SK-N-SH treated with all-trans-retinoic acid at 6 μM for 48 hours (cell line): ENCODE measurements at regions not wholly inside any gene's neighbourhood (a gene's known extent, or its start where the extent isn't known, plus 50 kb on each side); places are given as distances from the start of the nearest gene placed in this dataset.

Experiments
- ATAC-seq: fragments of 200-7000 bp; cut with Tn5 transposase; 3 replicates; pipeline ENCODE4 v1.9.1; 2020; ENCODE audit warnings: mild to moderate bottlenecking, moderate library complexity
- ARNTL ChIP-seq: fragments of 450-650 bp; formaldehyde crosslinking; IDR thresholded peaks from 2 replicates; pipeline ENCODE4 v1.5.0; 2020; ENCODE audit warnings: low read depth, mild to moderate bottlenecking, moderate library complexity, borderline replicate concordance
- BACH2 ChIP-seq: fragments of 250-450 bp; sonication (Bioruptor Pico); IDR thresholded peaks from 2 replicates; pipeline ENCODE4 v1.9.0; 2021; ENCODE audit warnings: mild to moderate bottlenecking, borderline replicate concordance
- CSDC2 ChIP-seq: fragments of 250-450 bp; sonication (Bioruptor Pico); IDR thresholded peaks from 2 replicates; pipeline ENCODE4 v1.5.0; 2020; ENCODE audit warnings: mild to moderate bottlenecking, moderate library complexity
- GLIS3 ChIP-seq: fragments of 250-450 bp; sonication (Bioruptor Pico); IDR thresholded peaks from 2 replicates; pipeline ENCODE4 v1.5.0; 2020; ENCODE audit warnings: mild to moderate bottlenecking, moderate library complexity
- ISL1 ChIP-seq: fragments of 250-450 bp; sonication (Bioruptor Pico); IDR thresholded peaks from 2 replicates; pipeline ENCODE4 v2.1.2; 2022; ENCODE audit warnings: mild to moderate bottlenecking, moderate library complexity
- OSR1 ChIP-seq: fragments of 250-450 bp; sonication (Bioruptor Pico); IDR thresholded peaks from 2 replicates; pipeline ENCODE4 v1.8.0; 2022; ENCODE audit warnings: moderate library complexity, mild to moderate bottlenecking, inconsistent platforms
- PPARA ChIP-seq: fragments of 250-450 bp; sonication (Bioruptor Pico); IDR thresholded peaks from 2 replicates; pipeline ENCODE4 v1.5.0; 2020; ENCODE audit warnings: mild to moderate bottlenecking, borderline replicate concordance
- RARB ChIP-seq: fragments of 250-450 bp; sonication (Bioruptor Pico); IDR thresholded peaks from 2 replicates; pipeline ENCODE4 v1.8.0; 2021; ENCODE audit warnings: mild to moderate bottlenecking, moderate library complexity
- SNAI2 ChIP-seq: fragments of 250-450 bp; sonication (Bioruptor Pico); IDR thresholded peaks from 2 replicates; pipeline ENCODE4 v1.5.0; 2020; ENCODE audit warnings: mild to moderate bottlenecking, moderate library complexity
- TCF4 ChIP-seq: fragments of 250-450 bp; sonication (Bioruptor Pico); IDR thresholded peaks from 2 replicates; pipeline ENCODE4 v1.8.0; 2021; ENCODE audit warnings: mild to moderate bottlenecking, moderate library complexity, borderline replicate concordance
- TOX ChIP-seq: fragments of 250-450 bp; sonication (Bioruptor Pico); IDR thresholded peaks from 2 replicates; pipeline ENCODE4 v1.8.0; 2021; ENCODE audit warnings: mild to moderate bottlenecking, moderate library complexity, borderline replicate concordance
- ZC3H10 ChIP-seq: fragments of 250-450 bp; sonication (Bioruptor Pico); IDR thresholded peaks from 2 replicates; pipeline ENCODE4 v1.5.1; 2021; ENCODE audit warnings: mild to moderate bottlenecking, moderate library complexity
- ZFP3 ChIP-seq: fragments of 250-450 bp; sonication (Bioruptor Pico); IDR thresholded peaks from 2 replicates; pipeline ENCODE4 v1.5.0; 2020; ENCODE audit warnings: mild to moderate bottlenecking, moderate library complexity
- ZFP30 ChIP-seq: fragments of 450-650 bp; formaldehyde crosslinking; IDR thresholded peaks from 2 replicates; pipeline ENCODE4 v1.5.0; 2022; ENCODE audit warnings: mild to moderate bottlenecking, moderate library complexity
- ZNF565 ChIP-seq: fragments of 450-650 bp; formaldehyde crosslinking; conservative IDR thresholded peaks from 2 replicates; pipeline ENCODE4 v1.5.0; 2020; ENCODE audit warnings: low read depth, mild to moderate bottlenecking, moderate library complexity
- ZNF70 ChIP-seq: fragments of 450-650 bp; formaldehyde crosslinking; IDR thresholded peaks from 2 replicates; pipeline ENCODE4 v1.5.0; 2020; ENCODE audit warnings: mild to moderate bottlenecking, moderate library complexity
- ZNF8 ChIP-seq: fragments of 450-650 bp; formaldehyde crosslinking; IDR thresholded peaks from 2 replicates; pipeline ENCODE4 v1.5.0; 2020; ENCODE audit warnings: mild to moderate bottlenecking, moderate library complexity
- TF ChIP-seq, protein P1 (sequence below): fragments of 250-450 bp; sonication (Bioruptor Pico); IDR thresholded peaks from 2 replicates; pipeline ENCODE4 v1.5.0; 2020; ENCODE audit warnings: mild to moderate bottlenecking, moderate library complexity
- TF ChIP-seq, protein P2 (sequence below): fragments of 250-450 bp; sonication (Bioruptor Pico); IDR thresholded peaks from 2 replicates; pipeline ENCODE4 v1.5.1; 2021; ENCODE audit warnings: mild to moderate bottlenecking, moderate library complexity
- TF ChIP-seq, protein P3 (sequence below): fragments of 250-450 bp; sonication (Bioruptor Pico); IDR thresholded peaks from 2 replicates; pipeline ENCODE4 v1.8.0; 2021; ENCODE audit warnings: low read depth, mild to moderate bottlenecking, moderate library complexity, borderline replicate concordance
- TF ChIP-seq, protein P4 (sequence below): fragments of 250-450 bp; sonication (Bioruptor Pico); IDR thresholded peaks from 2 replicates; pipeline ENCODE4 v1.8.0; 2020; ENCODE audit warnings: mild to moderate bottlenecking, moderate library complexity, borderline replicate concordance
- TF ChIP-seq, protein P5 (sequence below): fragments of 250-450 bp; sonication (Bioruptor Pico); IDR thresholded peaks from 2 replicates; pipeline ENCODE4 v1.5.1; 2020; ENCODE audit warnings: low read depth, mild to moderate bottlenecking, moderate library complexity

DNA sequence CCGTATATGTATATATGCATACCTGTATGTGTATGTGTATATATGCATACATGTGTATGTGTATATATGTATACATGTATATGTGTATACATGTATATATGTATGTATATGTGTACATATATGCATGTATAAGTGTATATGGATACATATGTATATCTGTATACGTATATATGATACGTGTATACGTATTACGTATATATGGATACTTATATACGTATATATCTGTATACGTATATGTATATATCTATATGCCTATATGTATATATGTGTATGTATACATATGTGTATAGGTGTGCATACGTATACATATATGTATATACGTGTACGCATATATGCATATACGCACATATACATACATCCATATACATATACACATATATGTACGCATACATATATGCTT is 681.6 kb upstream of the ANO3 start:
- ATAC-seq = no peak
- TF ChIP-seq RARB (no peak), BACH2 (CRISPR knock-in tag) (no peak), GLIS3 (CRISPR knock-in tag) (no peak), TOX (CRISPR knock-in tag) (no peak), ISL1 (CRISPR knock-in tag) (no peak), ZNF565 (CRISPR knock-in tag) (no peak), ZFP3 (CRISPR knock-in tag) (no peak), OSR1 (CRISPR knock-in tag) (no peak), ZNF70 (CRISPR knock-in tag) (no peak), ARNTL (no peak)
- TF ChIP-seq, protein P1, sequence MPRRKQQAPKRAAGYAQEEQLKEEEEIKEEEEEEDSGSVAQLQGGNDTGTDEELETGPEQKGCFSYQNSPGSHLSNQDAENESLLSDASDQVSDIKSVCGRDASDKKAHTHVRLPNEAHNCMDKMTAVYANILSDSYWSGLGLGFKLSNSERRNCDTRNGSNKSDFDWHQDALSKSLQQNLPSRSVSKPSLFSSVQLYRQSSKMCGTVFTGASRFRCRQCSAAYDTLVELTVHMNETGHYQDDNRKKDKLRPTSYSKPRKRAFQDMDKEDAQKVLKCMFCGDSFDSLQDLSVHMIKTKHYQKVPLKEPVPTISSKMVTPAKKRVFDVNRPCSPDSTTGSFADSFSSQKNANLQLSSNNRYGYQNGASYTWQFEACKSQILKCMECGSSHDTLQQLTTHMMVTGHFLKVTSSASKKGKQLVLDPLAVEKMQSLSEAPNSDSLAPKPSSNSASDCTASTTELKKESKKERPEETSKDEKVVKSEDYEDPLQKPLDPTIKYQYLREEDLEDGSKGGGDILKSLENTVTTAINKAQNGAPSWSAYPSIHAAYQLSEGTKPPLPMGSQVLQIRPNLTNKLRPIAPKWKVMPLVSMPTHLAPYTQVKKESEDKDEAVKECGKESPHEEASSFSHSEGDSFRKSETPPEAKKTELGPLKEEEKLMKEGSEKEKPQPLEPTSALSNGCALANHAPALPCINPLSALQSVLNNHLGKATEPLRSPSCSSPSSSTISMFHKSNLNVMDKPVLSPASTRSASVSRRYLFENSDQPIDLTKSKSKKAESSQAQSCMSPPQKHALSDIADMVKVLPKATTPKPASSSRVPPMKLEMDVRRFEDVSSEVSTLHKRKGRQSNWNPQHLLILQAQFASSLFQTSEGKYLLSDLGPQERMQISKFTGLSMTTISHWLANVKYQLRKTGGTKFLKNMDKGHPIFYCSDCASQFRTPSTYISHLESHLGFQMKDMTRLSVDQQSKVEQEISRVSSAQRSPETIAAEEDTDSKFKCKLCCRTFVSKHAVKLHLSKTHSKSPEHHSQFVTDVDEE (CRISPR knock-in tag) = no peak
- TF ChIP-seq, all 23 proteins: peak for 0

DNA sequence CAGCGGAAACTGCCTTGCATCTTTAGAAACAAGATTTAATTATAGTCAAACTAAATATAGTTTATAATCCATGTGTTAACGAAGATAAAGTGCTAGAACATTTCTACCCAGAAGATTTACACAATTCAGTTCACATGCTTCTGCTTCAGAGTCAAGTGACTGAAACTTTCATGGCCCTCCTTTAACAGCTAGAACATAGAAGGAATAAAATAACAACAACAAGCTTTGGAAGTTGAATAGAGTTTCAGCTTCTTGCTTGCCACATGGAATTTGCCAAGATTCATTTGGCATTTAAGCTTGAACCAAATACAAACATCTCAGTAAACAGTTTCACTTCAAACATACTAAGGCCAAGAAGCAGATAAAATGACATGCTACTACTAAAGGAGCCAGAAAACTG is 676.3 kb upstream of the ANO3 start:
- TF ChIP-seq, protein P2, sequence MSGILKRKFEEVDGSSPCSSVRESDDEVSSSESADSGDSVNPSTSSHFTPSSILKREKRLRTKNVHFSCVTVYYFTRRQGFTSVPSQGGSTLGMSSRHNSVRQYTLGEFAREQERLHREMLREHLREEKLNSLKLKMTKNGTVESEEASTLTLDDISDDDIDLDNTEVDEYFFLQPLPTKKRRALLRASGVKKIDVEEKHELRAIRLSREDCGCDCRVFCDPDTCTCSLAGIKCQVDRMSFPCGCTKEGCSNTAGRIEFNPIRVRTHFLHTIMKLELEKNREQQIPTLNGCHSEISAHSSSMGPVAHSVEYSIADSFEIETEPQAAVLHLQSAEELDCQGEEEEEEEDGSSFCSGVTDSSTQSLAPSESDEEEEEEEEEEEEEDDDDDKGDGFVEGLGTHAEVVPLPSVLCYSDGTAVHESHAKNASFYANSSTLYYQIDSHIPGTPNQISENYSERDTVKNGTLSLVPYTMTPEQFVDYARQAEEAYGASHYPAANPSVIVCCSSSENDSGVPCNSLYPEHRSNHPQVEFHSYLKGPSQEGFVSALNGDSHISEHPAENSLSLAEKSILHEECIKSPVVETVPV (CRISPR knock-in tag) = no peak
- no peak for TF ChIP-seq OSR1 (CRISPR knock-in tag)
- TF ChIP-seq ZC3H10 (CRISPR knock-in tag) = no peak
- no peak for TF ChIP-seq ARNTL
- TF ChIP-seq BACH2 (CRISPR knock-in tag) = no peak
- TF ChIP-seq ZFP30 (CRISPR knock-in tag) = no peak
- no peak for TF ChIP-seq ZNF70 (CRISPR knock-in tag)
- TF ChIP-seq TCF4 (CRISPR knock-in tag) = no peak
- TF ChIP-seq ISL1 (CRISPR knock-in tag) = no peak
- ATAC-seq = no peak

DNA sequence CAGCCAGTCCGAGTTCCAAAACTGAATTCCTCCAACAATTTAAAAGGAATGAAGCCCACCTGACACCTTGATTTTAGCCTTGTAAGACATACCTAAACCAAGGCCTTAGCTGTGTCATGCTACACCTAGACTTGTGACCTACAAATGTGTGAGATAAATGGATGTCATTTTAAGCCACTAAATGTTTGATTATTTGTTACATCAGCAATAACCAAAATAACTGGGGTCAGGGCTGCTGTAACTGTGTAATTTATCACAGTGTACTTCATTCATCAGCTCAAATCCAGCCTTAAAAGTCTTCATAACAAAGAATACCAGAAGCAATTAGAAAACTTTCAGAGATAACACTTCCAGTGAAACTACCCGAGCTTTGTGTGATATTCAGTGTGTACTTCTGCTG is 673.0 kb upstream of the ANO3 start:
- no peak for ATAC-seq
- TF ChIP-seq, protein P3, sequence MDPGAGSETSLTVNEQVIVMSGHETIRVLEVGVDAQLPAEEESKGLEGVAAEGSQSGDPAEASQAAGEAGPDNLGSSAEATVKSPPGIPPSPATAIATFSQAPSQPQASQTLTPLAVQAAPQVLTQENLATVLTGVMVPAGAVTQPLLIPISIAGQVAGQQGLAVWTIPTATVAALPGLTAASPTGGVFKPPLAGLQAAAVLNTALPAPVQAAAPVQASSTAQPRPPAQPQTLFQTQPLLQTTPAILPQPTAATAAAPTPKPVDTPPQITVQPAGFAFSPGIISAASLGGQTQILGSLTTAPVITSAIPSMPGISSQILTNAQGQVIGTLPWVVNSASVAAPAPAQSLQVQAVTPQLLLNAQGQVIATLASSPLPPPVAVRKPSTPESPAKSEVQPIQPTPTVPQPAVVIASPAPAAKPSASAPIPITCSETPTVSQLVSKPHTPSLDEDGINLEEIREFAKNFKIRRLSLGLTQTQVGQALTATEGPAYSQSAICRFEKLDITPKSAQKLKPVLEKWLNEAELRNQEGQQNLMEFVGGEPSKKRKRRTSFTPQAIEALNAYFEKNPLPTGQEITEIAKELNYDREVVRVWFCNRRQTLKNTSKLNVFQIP (CRISPR knock-in tag) = no peak
- TF ChIP-seq TCF4 (CRISPR knock-in tag) = no peak
- TF ChIP-seq, protein P2 (CRISPR knock-in tag) = no peak
- TF ChIP-seq ARNTL = no peak
- TF ChIP-seq ZNF8 (CRISPR knock-in tag) = no peak
- TF ChIP-seq OSR1 (CRISPR knock-in tag) = no peak
- TF ChIP-seq ZFP30 (CRISPR knock-in tag) = no peak
- no peak for TF ChIP-seq TOX (CRISPR knock-in tag)
- no peak for TF ChIP-seq ISL1 (CRISPR knock-in tag)
- TF ChIP-seq ZC3H10 (CRISPR knock-in tag) = no peak
- no peak for TF ChIP-seq RARB
- TF ChIP-seq CSDC2 (CRISPR knock-in tag) = no peak
- TF ChIP-seq, protein P4, sequence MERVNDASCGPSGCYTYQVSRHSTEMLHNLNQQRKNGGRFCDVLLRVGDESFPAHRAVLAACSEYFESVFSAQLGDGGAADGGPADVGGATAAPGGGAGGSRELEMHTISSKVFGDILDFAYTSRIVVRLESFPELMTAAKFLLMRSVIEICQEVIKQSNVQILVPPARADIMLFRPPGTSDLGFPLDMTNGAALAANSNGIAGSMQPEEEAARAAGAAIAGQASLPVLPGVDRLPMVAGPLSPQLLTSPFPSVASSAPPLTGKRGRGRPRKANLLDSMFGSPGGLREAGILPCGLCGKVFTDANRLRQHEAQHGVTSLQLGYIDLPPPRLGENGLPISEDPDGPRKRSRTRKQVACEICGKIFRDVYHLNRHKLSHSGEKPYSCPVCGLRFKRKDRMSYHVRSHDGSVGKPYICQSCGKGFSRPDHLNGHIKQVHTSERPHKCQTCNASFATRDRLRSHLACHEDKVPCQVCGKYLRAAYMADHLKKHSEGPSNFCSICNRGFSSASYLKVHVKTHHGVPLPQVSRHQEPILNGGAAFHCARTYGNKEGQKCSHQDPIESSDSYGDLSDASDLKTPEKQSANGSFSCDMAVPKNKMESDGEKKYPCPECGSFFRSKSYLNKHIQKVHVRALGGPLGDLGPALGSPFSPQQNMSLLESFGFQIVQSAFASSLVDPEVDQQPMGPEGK (CRISPR knock-in tag) = no peak
- no peak for TF ChIP-seq PPARA
- TF ChIP-seq, protein P5, sequence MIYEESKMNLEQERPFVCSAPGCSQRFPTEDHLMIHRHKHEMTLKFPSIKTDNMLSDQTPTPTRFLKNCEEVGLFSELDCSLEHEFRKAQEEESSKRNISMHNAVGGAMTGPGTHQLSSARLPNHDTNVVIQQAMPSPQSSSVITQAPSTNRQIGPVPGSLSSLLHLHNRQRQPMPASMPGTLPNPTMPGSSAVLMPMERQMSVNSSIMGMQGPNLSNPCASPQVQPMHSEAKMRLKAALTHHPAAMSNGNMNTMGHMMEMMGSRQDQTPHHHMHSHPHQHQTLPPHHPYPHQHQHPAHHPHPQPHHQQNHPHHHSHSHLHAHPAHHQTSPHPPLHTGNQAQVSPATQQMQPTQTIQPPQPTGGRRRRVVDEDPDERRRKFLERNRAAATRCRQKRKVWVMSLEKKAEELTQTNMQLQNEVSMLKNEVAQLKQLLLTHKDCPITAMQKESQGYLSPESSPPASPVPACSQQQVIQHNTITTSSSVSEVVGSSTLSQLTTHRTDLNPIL (CRISPR knock-in tag) = no peak
- TF ChIP-seq SNAI2 = no peak
